ENCODE measurements at regions not wholly inside any gene's neighbourhood (a gene's known extent, or its start where the extent isn't known, plus 50 kb on each side); places are given as distances from the start of the nearest gene placed in this dataset.
A peak's percentile ranks its signal among the peaks of the same experiment; 100 is the strongest.
"Not testable (repeated sequence)": the region's sequence is repeated elsewhere in the genome, so short reads cannot be mapped to it uniquely, and the experiment has no call there.

- no peak for DNase-seq (ENCODE audit: low read depth)
- no peaks in the 10 kb centered on the region for H3K36me3 ChIP-seq (ENCODE audit: control insufficient read depth, insufficient read depth, low read length)
- no peak for TF ChIP-seq CTCF (IDR thresholded peaks at IDR 0.05; ENCODE audit: insufficient read depth, low read length, severe bottlenecking)
- no peak overlapping the region for H3K4me3 ChIP-seq (ENCODE audit: low read depth, low read length)
- no peaks in the 10 kb centered on the region for H3K27me3 ChIP-seq (ENCODE audit: control insufficient read depth, insufficient read depth, low read length)
- peak; percentile 79 for FAIRE-seq
Observed at GRCh38 chr14:101289911-101290310, 271.4 kb upstream of the DIO3 start.

GRCh38 chr14:101290611-101291010 lies 270.7 kb upstream of the DIO3 start:
- DNase-seq (ENCODE audit: low read depth) (no peak), FAIRE-seq (no peak)
- Histone ChIP-seq H3K4me3 (ENCODE audit: low read depth, low read length) (no peak overlapping the region), H3K36me3 (ENCODE audit: control insufficient read depth, insufficient read depth, low read length) (no peaks in the 10 kb centered on the region), H3K27me3 (ENCODE audit: control insufficient read depth, insufficient read depth, low read length) (no peaks in the 10 kb centered on the region)
- TF ChIP-seq CTCF (IDR thresholded peaks at IDR 0.05; ENCODE audit: insufficient read depth, low read length, severe bottlenecking) = no peak

GRCh38 chr14:101291390-101291789 lies 269.9 kb upstream of the DIO3 start:
- FAIRE-seq (no peak), DNase-seq (ENCODE audit: low read depth) (no peak)
- no peak for TF ChIP-seq CTCF (IDR thresholded peaks at IDR 0.05; ENCODE audit: insufficient read depth, low read length, severe bottlenecking)
- no peaks in the 10 kb centered on the region for H3K36me3 ChIP-seq (ENCODE audit: control insufficient read depth, insufficient read depth, low read length)
- H3K27me3 ChIP-seq (ENCODE audit: control insufficient read depth, insufficient read depth, low read length) = no peaks in the 10 kb centered on the region
- no peak overlapping the region for H3K4me3 ChIP-seq (ENCODE audit: low read depth, low read length)

GRCh38 chr14:101292448-101292847 lies 268.8 kb upstream of the DIO3 start:
- FAIRE-seq (no peak), DNase-seq (ENCODE audit: low read depth) (no peak)
- Histone ChIP-seq H3K4me3 (ENCODE audit: low read depth, low read length) (no peak overlapping the region), H3K36me3 (ENCODE audit: control insufficient read depth, insufficient read depth, low read length) (no peaks in the 10 kb centered on the region), H3K27me3 (ENCODE audit: control insufficient read depth, insufficient read depth, low read length) (no peaks in the 10 kb centered on the region)
- no peak for TF ChIP-seq CTCF (IDR thresholded peaks at IDR 0.05; ENCODE audit: insufficient read depth, low read length, severe bottlenecking)

- Histone ChIP-seq H3K4me3 (ENCODE audit: low read depth, low read length) (no peak overlapping the region), H3K27me3 (ENCODE audit: control insufficient read depth, insufficient read depth, low read length) (no peaks in the 10 kb centered on the region), H3K36me3 (ENCODE audit: control insufficient read depth, insufficient read depth, low read length) (no peaks in the 10 kb centered on the region)
- no peak for TF ChIP-seq CTCF (IDR thresholded peaks at IDR 0.05; ENCODE audit: insufficient read depth, low read length, severe bottlenecking)
- DNase-seq (ENCODE audit: low read depth) (no peak), FAIRE-seq (no peak)
Observed at GRCh38 chr14:101293605-101294004, 267.7 kb upstream of the DIO3 start.

GRCh38 chr14:101294136-101294535 lies 267.2 kb upstream of the DIO3 start:
- peak; percentile 1 for DNase-seq (ENCODE audit: low read depth)
- FAIRE-seq = no peak

GRCh38 chr14:101299781-101300180 lies 261.5 kb upstream of the DIO3 start:
- FAIRE-seq; H3K36me3 ChIP-seq (ENCODE audit: control insufficient read depth, insufficient read depth, low read length); H3K27me3 ChIP-seq (ENCODE audit: control insufficient read depth, insufficient read depth, low read length); DNase-seq (ENCODE audit: low read depth); H3K4me3 ChIP-seq (ENCODE audit: low read depth, low read length): not testable (repeated sequence)

More at GRCh38 chr14:101294136-101294535, 267.2 kb upstream of the DIO3 start:
- no peak for TF ChIP-seq CTCF (IDR thresholded peaks at IDR 0.05; ENCODE audit: insufficient read depth, low read length, severe bottlenecking)
- H3K27me3 ChIP-seq (ENCODE audit: control insufficient read depth, insufficient read depth, low read length) = no peaks in the 10 kb centered on the region
- H3K4me3 ChIP-seq (ENCODE audit: low read depth, low read length) = no peak overlapping the region
- H3K36me3 ChIP-seq (ENCODE audit: control insufficient read depth, insufficient read depth, low read length) = no peaks in the 10 kb centered on the region

Data from bronchial epithelial cell (primary cell).